ENCODE measurements at regions not wholly inside any gene's neighbourhood (a gene's known extent, or its start where the extent isn't known, plus 50 kb on each side); places are given as distances from the start of the nearest gene placed in this dataset.

DNA sequence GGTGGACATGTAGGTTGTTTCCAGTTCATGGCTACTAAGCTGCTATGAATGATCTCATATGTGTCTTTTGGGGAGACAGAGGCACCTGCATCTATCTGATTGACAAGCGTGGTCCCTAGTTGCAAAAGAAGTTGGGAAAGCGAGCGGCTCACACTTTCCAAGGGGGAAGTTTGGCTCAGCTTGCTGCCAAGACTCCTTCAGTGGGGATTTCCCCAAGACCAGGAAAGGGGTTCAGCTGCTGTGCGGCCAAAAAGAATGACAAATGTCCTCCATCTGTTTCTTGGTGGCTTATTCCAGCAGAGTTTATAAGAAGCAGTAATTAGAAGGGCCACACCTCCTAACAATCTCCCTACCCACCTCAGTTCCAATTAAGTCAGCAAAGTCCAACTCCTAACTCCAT, 128.5 kb upstream of the GALNT2 start:
- no peak for DNase-seq

DNA sequence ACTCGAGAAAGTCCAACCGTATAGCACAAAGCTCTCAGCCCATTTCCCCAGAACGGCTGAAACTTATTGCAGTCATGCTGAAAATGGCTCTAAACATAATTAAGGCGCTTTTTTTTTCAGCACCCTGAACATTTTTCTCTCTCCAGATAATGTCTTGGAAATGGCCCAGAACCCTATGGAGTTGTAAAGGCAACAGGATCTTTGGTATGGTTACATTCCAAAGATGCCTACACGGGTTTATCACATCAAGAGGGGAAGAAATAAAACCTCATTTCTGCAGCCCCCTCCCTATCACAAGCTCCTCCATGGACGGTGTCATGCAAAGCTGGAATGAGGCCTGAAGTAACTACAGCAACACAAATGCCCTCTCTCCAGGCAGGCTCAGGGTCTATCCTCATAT, 126.4 kb upstream of the GALNT2 start:
- no peak for DNase-seq

- no peak for DNase-seq
Measured at GRCh38 chr1:229941160-229941559, 125.9 kb upstream of the GALNT2 start.

DNA sequence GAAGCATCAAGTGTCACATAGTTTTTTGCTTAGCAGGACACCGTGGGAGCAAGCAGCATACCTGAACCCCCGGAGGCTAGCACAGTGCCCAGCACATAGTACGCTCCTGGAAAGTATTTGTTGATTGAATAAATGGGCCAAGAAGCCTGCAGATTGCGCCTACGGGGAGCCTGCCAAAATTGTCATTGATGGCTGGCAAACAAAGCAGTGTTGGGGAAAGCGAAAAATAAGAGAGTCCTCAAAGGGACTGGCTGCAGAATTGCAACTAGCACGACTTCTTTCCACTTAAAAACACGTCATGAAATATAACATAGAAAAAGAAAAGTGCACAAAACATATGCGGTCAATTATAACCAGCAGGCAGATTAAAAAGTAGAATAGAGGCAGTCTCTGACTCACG, 125.2 kb upstream of the GALNT2 start:
- DNase-seq, result no peak

DNA sequence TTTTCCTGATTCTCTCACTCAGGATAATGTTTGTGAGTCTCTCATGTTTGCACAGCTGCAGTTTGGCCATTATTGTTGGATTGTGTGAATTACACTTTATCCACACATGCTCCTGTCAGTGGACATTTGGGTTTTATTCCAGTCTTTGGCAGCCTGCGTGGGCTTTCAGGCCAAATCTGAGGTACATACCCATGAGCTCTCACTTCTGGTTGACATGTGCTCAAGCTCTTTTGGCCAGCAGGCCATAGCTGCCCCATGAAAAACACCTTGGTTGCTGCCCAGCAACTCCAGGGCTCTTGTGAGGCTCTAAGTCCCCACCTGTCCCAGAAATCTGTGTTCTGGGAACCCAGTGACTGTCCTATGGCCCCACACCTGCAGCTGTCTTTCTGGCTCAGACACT, 124.5 kb upstream of the GALNT2 start:
- DNase-seq, result no peak

DNA sequence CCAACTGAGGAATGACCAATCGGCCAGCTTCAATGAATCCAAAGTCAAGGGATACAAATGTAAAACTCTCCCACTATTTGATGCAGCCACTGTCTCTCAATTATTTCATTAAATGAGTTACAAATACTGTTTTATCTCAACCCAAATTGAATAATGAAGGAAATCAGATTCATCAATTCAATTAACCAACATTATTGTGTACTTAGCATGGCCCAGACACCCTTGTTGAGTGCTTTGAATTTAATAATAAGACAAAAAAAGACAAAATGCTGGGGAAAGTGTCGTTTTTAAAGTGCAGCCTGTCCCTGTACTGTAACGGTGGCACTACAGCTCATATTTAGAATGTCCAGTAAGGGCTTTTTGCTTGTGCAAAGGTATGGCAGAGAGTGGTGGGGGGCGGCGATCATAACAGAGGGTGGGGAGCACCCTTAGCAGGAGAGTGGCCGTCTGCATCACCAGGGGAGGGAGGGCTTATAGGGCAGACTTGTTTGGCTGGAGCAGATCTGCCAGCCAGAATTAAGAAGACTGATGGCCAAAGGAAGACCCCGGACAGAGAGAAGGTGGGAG, 123.8 kb upstream of the GALNT2 start:
- no peak for DNase-seq

GRCh38 chr1:229943988-229944743, 122.9 kb upstream of the GALNT2 start:
- no peak for DNase-seq

DNA sequence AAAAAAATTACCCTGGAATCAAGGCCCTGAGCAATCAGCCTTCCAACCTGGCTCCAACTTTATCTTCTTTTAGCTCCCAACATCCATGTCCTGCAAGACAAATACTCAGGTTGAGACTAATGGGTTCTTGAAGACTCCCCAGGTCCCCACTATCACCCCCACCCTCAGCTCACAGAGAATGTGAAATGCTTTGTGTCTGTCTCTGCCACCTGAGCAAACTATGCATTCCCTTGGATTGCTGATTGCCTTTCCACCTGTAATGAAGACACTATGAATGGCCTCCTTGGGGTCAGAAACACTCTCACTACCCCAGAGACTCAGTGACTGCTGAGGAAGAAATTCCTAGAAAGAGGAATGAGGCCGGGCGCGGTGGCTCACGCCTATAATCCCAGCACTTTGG, 121.2 kb upstream of the GALNT2 start:
- no peak for DNase-seq

DNA sequence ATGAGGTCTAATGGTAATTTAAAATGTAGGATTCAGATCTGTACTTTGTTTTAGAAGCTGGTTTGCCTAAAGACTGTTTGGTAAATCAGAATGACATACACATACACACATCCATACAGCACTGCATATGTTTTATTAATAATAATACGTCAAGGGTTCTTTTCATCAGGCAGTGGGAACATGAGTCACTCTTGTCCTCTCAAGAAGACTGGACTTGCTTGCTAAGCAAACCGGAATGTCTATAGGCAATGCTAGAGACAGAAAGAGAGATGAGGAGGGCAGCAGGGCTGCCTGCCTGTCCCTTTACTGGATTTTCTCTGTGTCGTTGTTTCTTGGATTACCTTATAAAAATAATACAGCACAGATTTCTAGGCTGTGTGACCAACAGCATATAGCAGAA, 119.1 kb upstream of the GALNT2 start:
- DNase-seq, result no peak

DNA sequence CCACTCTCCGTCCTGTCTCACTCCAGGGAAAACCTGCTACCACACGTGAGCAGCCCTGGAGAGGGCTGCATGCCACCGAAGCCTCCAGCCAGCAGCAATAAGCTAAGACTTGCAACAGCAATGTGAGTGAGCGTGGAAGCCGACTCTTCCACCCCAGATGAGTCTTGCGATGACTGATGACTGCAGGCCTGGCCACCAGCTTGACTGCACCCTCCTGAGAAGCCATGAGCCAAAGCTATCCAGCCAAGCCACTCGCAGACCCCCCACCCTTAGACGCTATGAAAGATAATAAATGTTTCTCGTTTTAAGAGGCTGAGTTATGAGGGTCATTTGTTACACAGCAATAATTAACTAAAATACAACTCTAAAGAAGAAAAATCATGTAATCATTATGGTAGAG, 118.6 kb upstream of the GALNT2 start:
- no peak for DNase-seq

GRCh38 chr1:229949500-229949899, 117.5 kb upstream of the GALNT2 start:
- DNase-seq, result no peak

- DNase-seq, result no peak
Measured at GRCh38 chr1:229950020-229950419, 117.0 kb upstream of the GALNT2 start.

DNA sequence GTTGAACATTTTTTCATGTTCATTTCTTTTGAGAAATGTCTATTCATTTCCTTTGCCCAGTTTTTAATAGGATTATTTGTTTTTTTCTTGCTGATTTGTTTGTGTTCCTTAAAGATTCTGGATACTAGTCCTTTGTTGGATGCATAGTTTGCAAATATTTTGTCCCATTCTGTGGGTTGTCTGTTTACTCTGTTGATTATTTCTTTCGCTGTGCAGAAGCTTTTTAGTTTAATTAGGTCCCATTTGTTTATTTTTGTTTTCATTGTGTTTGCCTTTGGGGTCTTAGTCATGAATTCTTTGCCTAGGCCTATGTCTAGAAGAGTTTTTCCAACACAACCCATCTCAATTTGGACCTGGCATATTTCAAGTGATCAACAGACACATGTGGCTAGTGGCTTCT, 116.1 kb upstream of the GALNT2 start:
- no peak for DNase-seq

DNA sequence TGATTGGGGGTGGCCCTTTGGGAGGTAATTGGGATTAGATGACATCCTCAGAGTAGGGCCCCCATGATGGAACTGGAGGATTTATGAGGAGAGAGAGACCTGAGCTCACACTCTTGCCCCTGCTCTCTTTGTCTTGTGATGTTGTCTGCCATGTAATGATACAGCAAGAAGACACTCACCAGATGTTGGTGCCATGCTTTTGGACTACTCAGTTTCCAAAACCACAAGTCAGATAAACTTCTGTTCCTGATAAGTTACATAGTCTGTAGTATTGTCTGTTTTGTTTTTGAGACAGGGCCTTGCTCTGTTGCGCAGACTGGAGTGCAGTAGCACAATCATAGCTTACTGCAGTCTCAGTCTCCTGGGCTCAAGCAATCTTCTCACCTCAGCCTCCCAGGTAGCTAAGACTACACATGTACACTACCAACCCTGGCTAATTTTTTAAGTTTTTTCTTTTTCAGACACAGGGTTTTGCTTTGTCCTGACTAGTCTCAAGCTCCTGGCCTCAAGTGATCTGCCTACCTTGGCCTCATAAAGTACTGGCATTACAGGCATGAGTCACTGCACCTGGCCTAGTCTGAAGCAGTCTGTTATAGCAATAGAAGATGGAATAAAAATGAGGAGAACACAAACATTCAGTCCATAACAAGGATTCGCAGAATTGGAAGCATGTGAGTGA, 115.0 kb upstream of the GALNT2 start:
- no peak for DNase-seq

GRCh38 chr1:229952670-229953520, 114.1 kb upstream of the GALNT2 start:
- DNase-seq, result no peak

DNA sequence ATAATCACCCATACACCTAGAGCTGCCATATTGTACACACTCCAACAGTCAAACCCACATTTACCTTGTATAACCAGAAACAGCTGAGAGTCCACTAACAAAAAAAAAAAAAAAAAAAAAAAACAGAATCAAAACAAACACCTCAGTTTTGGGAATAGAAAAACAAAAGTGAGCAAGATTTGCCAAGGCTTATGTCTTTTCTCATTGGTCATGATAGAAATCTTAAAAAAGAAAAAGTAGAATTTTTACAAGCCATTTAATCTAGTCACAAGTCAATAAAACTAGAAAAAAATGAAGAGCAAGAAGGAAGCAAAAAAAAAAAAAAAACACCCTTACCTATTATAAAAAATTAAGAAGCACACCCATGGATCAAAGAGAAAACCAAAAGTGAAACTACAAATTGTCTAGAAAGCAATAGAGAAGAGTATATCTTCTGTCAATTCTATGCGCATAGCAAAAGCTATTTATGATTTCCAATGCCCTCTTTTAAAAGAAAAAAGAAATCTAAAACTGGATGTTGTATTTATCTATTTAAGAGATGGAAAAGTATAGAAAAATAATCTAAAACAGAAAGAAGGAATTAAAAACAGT, 113.2 kb upstream of the GALNT2 start:
- DNase-seq, result no peak

DNA sequence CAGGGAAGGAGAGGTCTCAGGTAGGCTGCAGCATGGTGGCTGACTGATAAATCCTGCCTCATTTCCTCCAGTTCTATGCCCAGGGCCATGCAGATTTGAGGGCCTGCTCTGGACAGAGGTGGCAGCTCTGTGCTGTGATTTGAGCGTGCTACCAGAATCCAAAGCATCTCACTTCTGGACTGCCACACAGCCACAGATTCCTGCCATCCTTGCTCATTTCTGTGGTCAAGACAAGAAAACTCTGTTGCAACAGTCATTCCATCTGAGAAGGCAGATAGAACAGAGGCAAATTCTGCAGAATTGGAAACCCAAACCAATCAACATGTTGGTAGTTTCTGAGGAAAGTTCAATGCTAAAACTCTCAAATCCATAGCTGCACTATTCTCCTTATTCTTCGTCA, 102.8 kb upstream of the GALNT2 start:
- DNase-seq, result no peak

- DNase-seq, result peak in 1 of 2 experiments; percentile 24
Measured at GRCh38 chr1:229970714-229971113, 96.3 kb upstream of the GALNT2 start.

- DNase-seq, result no peak
Measured at GRCh38 chr1:229971141-229971540, 95.9 kb upstream of the GALNT2 start.

DNA sequence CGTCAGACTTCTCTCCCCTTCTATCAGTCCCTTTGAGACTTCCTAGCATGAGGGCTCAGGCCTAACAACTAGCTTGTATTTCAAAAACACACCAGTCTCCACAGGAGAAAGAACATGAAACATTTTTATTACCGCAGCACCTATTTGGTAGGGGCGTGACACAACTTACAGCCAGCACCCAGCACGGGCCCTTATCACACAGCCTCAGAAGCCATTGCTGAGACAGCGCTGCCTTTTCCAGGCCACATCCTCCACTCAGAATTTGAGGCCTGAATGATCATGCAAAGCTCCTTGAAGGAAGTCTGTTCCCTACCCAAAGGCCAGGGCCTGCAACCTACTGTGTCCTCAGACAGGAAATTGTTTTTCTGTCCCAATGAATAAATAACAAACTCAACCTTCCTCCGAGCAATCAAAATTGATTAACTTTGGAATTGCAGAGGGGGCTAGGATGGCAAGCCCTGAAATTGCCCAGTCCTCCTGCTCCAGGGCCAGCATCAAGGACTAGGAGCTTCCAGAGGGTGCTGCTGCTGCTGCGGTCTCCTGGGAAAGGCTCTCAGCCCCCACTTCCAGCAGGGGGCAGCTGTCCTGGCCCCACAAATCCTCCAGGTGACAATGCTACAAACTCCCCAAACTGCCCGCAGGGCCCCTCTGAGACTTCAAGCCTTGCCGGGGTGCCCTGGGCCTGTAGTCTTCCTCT, 94.3 kb upstream of the GALNT2 start:
- DNase-seq, result no peak

DNA sequence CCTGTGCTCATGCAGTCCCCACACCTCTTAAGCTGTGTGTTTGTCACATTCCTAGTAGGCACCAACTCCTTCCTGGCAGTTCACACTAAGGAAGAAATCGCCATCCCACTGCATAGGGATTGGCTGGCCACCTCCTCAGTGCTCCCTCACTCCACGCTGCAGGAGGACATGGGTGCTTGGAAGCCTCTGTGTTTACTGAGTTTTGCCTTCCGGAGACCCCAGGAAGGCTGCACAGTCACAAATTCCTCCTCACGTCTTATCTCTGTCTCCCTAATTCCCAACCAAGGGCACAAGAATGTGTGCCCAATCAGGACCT, 93.8 kb upstream of the GALNT2 start:
- DNase-seq, result no peak

GRCh38 chr1:229975047-229975446, 92.0 kb upstream of the GALNT2 start:
- no peak for DNase-seq

DNA sequence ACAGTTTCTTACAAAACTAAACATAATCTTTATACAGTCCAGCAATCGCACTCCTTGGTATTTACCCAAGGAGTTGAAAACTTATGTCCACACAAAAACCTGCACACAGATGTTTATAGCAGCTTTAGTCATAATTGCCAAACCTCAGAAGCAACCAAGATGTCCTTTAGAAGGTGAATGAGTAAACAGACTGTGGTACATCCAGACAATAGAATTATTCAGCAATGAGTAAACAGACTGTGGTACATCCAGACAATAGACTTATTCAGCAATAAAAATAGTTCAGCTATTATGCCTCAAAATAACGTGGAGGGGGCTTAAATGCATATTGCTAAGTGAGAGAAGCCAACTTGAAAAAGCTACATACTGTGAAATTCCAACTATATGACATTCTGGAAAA, 87.0 kb upstream of the GALNT2 start:
- no peak for DNase-seq

All from activated T-cell treated with anti-CD3 and anti-CD28 coated beads, Interleukin-2, amount 50 U/mL, for 48 hours (primary cell).